SK-N-MC (cell line): ENCODE measurements at regions not wholly inside any gene's neighbourhood (a gene's known extent, or its start where the extent isn't known, plus 50 kb on each side); places are given as distances from the start of the nearest gene placed in this dataset.

Source experiments
- DNase-seq: peaks from one replicate; pipeline ENCODE4 v3.0.0-alpha.2; 2011; ENCODE audit warnings: low read depth, low spot score
- H3K27ac ChIP-seq: fragments of 200-600 bp; sonication (generic); 2 replicates; pipeline ENCODE4 v1.5.1; 2016; ENCODE audit warnings: mixed run types
- H3K36me3 ChIP-seq: fragments of 200-600 bp; sonication (generic); 2 replicates; pipeline ENCODE4 v1.6.1; 2017; ENCODE audit warnings: antibody characterized with exemption, low read length, mixed read lengths; ENCODE audit not compliant: insufficient read depth
- H3K4me3 ChIP-seq: fragments of 200-600 bp; sonication (generic); 2 replicates; pipeline ENCODE4 v1.5.1; 2016
- H3K9ac ChIP-seq: fragments of 200-600 bp; sonication (generic); 2 replicates; pipeline ENCODE4 v1.8.0; 2017; ENCODE audit warnings: mixed run types, mixed read lengths; ENCODE audit not compliant: insufficient read length
- H3K9me3 ChIP-seq: fragments of 200-600 bp; sonication (generic); 2 replicates; pipeline ENCODE4 v1.6.1; 2017; ENCODE audit warnings: low read depth, mild to moderate bottlenecking, antibody characterized with exemption, low read length, moderate library complexity, mixed read lengths
- EZH2 ChIP-seq: fragments of 200-600 bp; sonication (generic); IDR thresholded peaks from one replicate; pipeline ENCODE4 v1.6.1; 2017; ENCODE audit warnings: antibody characterized with exemption
- FOXP2 ChIP-seq: optimal IDR thresholded peaks from 2 replicates; pipeline ENCODE3; 2011; ENCODE audit warnings: mild to moderate bottlenecking, moderate library complexity; ENCODE audit not compliant: insufficient read depth; ENCODE audit errors: extremely low read length, control extremely low read depth
- POLR2AphosphoS5 ChIP-seq: IDR thresholded peaks from 2 replicates; pipeline ENCODE4 v1.6.1; 2012; ENCODE audit warnings: mild to moderate bottlenecking, low read depth, low read length, borderline replicate concordance

- Histone ChIP-seq H3K4me3 (no peak overlapping the region), H3K27ac (no peak overlapping the region), H3K9me3 (no peaks in the 10 kb centered on the region), H3K36me3 (no peaks in the 10 kb centered on the region), H3K9ac (no peak overlapping the region)
- DNase-seq = no peak
- TF ChIP-seq POLR2AphosphoS5 = no peak
- TF ChIP-seq FOXP2 = no peak
- TF ChIP-seq EZH2 = no peak
Observed at GRCh38 chr1:224523676-224524075, 89.1 kb upstream of the WDR26 start.

GRCh38 chr1:224524679-224525078 is 90.1 kb upstream of the WDR26 start:
- H3K27ac ChIP-seq = no peak overlapping the region
- TF ChIP-seq FOXP2 (no peak), POLR2AphosphoS5 (no peak), EZH2 (no peak)
- H3K36me3 ChIP-seq = no peaks in the 10 kb centered on the region
- no peak for DNase-seq
- H3K4me3 ChIP-seq = no peak overlapping the region
- H3K9me3 ChIP-seq = no peaks in the 10 kb centered on the region
- H3K9ac ChIP-seq = no peak overlapping the region

GRCh38 chr1:224525411-224526040 is 90.6 kb upstream of the CNIH3 start:
- no peak overlapping the region for H3K4me3 ChIP-seq
- no peak for DNase-seq
- H3K27ac ChIP-seq = no peak overlapping the region
- no peaks in the 10 kb centered on the region for H3K9me3 ChIP-seq
- no peaks in the 10 kb centered on the region for H3K36me3 ChIP-seq
- TF ChIP-seq FOXP2 (no peak), POLR2AphosphoS5 (no peak), EZH2 (no peak)
- no peak overlapping the region for H3K9ac ChIP-seq

GRCh38 chr1:224526771-224527170 is 89.3 kb upstream of the CNIH3 start:
- Histone ChIP-seq H3K36me3 (no peaks in the 10 kb centered on the region), H3K9ac (no peak overlapping the region), H3K4me3 (no peak overlapping the region), H3K9me3 (no peaks in the 10 kb centered on the region), H3K27ac (no peak overlapping the region)
- no peak for TF ChIP-seq POLR2AphosphoS5
- no peak for DNase-seq

- H3K27ac ChIP-seq = no peak overlapping the region
- no peak for DNase-seq
- no peak overlapping the region for H3K4me3 ChIP-seq
- no peaks in the 10 kb centered on the region for H3K36me3 ChIP-seq
- no peaks in the 10 kb centered on the region for H3K9me3 ChIP-seq
- TF ChIP-seq POLR2AphosphoS5 = no peak
- TF ChIP-seq FOXP2 = no peak
- no peak for TF ChIP-seq EZH2
- H3K9ac ChIP-seq = no peak overlapping the region
Observed at GRCh38 chr1:224528900-224529299, 87.2 kb upstream of the CNIH3 start.

- Histone ChIP-seq H3K4me3 (no peak overlapping the region), H3K9ac (no peak overlapping the region), H3K27ac (no peak overlapping the region), H3K9me3 (no peaks in the 10 kb centered on the region), H3K36me3 (no peaks in the 10 kb centered on the region)
- TF ChIP-seq EZH2 = no peak
- no peak for DNase-seq
Observed at GRCh38 chr1:224529844-224530243, 86.3 kb upstream of the CNIH3 start.

DNA sequence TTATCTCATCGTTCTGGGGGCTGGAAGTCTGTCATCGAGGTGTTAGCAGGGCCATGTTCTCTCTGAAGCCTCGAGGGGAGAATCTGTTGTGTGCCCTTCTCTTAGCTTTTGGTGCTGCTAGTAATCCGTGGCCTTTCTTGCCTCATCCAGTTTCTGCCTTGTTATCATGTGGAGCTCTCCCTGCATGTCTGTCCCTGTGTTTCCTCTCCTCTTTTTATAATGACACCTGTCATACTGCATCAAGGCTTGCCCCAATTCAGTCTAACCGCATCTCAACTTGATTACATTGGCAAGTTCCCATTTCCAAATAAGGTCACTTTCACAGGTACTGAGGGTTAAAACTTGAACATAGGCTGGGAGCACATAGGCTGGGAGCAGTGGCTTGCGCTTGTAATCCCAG is 82.6 kb upstream of the CNIH3 start:
- H3K36me3 ChIP-seq = no peaks in the 10 kb centered on the region
- no peak overlapping the region for H3K27ac ChIP-seq
- no peaks in the 10 kb centered on the region for H3K9me3 ChIP-seq
- no peak for TF ChIP-seq POLR2AphosphoS5
- no peak overlapping the region for H3K9ac ChIP-seq
- no peak overlapping the region for H3K4me3 ChIP-seq
- no peak for DNase-seq

GRCh38 chr1:224534731-224535130 is 81.4 kb upstream of the CNIH3 start:
- no peak for DNase-seq
- no peak overlapping the region for H3K9ac ChIP-seq
- no peak overlapping the region for H3K4me3 ChIP-seq
- H3K27ac ChIP-seq = no peak overlapping the region
- TF ChIP-seq EZH2 = no peak
- TF ChIP-seq POLR2AphosphoS5 = no peak
- no peak for TF ChIP-seq FOXP2
- no peaks in the 10 kb centered on the region for H3K36me3 ChIP-seq
- H3K9me3 ChIP-seq = no peaks in the 10 kb centered on the region

- H3K9ac ChIP-seq = no peak overlapping the region
- H3K4me3 ChIP-seq = no peak overlapping the region
- no peaks in the 10 kb centered on the region for H3K36me3 ChIP-seq
- DNase-seq = no peak
- H3K27ac ChIP-seq = no peak overlapping the region
- H3K9me3 ChIP-seq = no peaks in the 10 kb centered on the region
- TF ChIP-seq POLR2AphosphoS5 = no peak
- no peak for TF ChIP-seq EZH2
- no peak for TF ChIP-seq FOXP2
Observed at GRCh38 chr1:224535641-224536040, 80.5 kb upstream of the CNIH3 start.
